Activated CD4-positive, alpha-beta T cell treated with anti-CD3 and anti-CD28 coated beads, Interleukin-2, amount 50 U/mL, for 16 hours (primary cell): ENCODE measurements at regions not wholly inside any gene's neighbourhood (a gene's known extent, or its start where the extent isn't known, plus 50 kb on each side); places are given as distances from the start of the nearest gene placed in this dataset.
"Not testable (repeated sequence)": the region's sequence is repeated elsewhere in the genome, so short reads cannot be mapped to it uniquely, and the experiment has no call there.

Source experiments
- DNase-seq: peaks from one replicate; pipeline ENCODE4 v3.0.0-alpha.2; 2020

GRCh38 chr13:87376081-87376480 lies 295.1 kb upstream of the SLITRK5 start:
- DNase-seq, result no peak

GRCh38 chr13:87384099-87384498 lies 287.1 kb upstream of the SLITRK5 start:
- DNase-seq, result no peak

GRCh38 chr13:87393358-87393757 lies 277.8 kb upstream of the SLITRK5 start:
- DNase-seq, result no peak

- no peak for DNase-seq
Observed at GRCh38 chr13:87398047-87398446, 273.1 kb upstream of the SLITRK5 start.

- DNase-seq, result no peak
Observed at GRCh38 chr13:87403748-87404432, 267.3 kb upstream of the SLITRK5 start.

- no peak for DNase-seq
Observed at GRCh38 chr13:87426742-87427141, 244.4 kb upstream of the SLITRK5 start.

GRCh38 chr13:87444135-87444534 lies 227.0 kb upstream of the SLITRK5 start:
- no peak for DNase-seq

GRCh38 chr13:87452281-87452680 lies 218.9 kb upstream of the SLITRK5 start:
- DNase-seq, result no peak

- DNase-seq, result no peak
Observed at GRCh38 chr13:87453244-87453643, 217.9 kb upstream of the SLITRK5 start.

GRCh38 chr13:87459419-87459818 lies 211.8 kb upstream of the SLITRK5 start:
- DNase-seq, result no peak

- DNase-seq, result no peak
Observed at GRCh38 chr13:87497426-87497825, 173.7 kb upstream of the SLITRK5 start.

- DNase-seq, result no peak
Observed at GRCh38 chr13:87498681-87499080, 172.5 kb upstream of the SLITRK5 start.

- no peak for DNase-seq
Observed at GRCh38 chr13:87524775-87525174, 146.4 kb upstream of the SLITRK5 start.

GRCh38 chr13:87533776-87534175 lies 137.4 kb upstream of the SLITRK5 start:
- DNase-seq, result no peak

GRCh38 chr13:87535911-87536310 lies 135.3 kb upstream of the SLITRK5 start:
- no peak for DNase-seq

GRCh38 chr13:87536499-87536898 lies 134.7 kb upstream of the SLITRK5 start:
- DNase-seq, result no peak

GRCh38 chr13:87536899-87537298 lies 134.3 kb upstream of the SLITRK5 start:
- DNase-seq, result no peak

GRCh38 chr13:87537951-87538350 lies 133.2 kb upstream of the SLITRK5 start:
- DNase-seq, result no peak

- no peak for DNase-seq
Observed at GRCh38 chr13:87538366-87539052, 132.7 kb upstream of the SLITRK5 start.

- DNase-seq, result no peak
Observed at GRCh38 chr13:87553142-87553541, 118.0 kb upstream of the SLITRK5 start.

GRCh38 chr13:87554045-87554444 lies 117.1 kb upstream of the SLITRK5 start:
- no peak for DNase-seq

- no peak for DNase-seq
Observed at GRCh38 chr13:87557788-87558187, 113.4 kb upstream of the SLITRK5 start.

GRCh38 chr13:87561580-87561979 lies 109.6 kb upstream of the SLITRK5 start:
- not testable (repeated sequence) for DNase-seq

- DNase-seq, result no peak
Observed at GRCh38 chr13:87570669-87571068, 100.5 kb upstream of the SLITRK5 start.

GRCh38 chr13:87582399-87582798 lies 88.8 kb upstream of the SLITRK5 start:
- DNase-seq, result no peak
